Suprapubic skin (tissue), 4 donors: ENCODE measurements at regions not wholly inside any gene's neighbourhood (a gene's known extent, or its start where the extent isn't known, plus 50 kb on each side); places are given as distances from the start of the nearest gene placed in this dataset.

Source experiments
- DNase-seq, 2 donors: peaks; one replicate each; pipeline ENCODE4 v3.0.0-alpha.2; 2019; ENCODE audit warnings: low spot score in 2 of 2
- H3K27ac ChIP-seq: fragments of 200-600 bp; sonication (generic); one replicate; pipeline ENCODE4 v1.5.1; 2019
- H3K27me3 ChIP-seq: fragments of 200-600 bp; sonication (generic); one replicate; pipeline ENCODE4 v1.5.1; 2019
- H3K36me3 ChIP-seq: fragments of 200-600 bp; sonication (generic); one replicate; pipeline ENCODE4 v1.5.1; 2019
- H3K4me1 ChIP-seq: fragments of 200-600 bp; sonication (generic); one replicate; pipeline ENCODE4 v1.5.1; 2019
- H3K4me3 ChIP-seq: fragments of 200-600 bp; sonication (generic); one replicate; pipeline ENCODE4 v1.5.1; 2019; ENCODE audit warnings: mild to moderate bottlenecking
- H3K9me3 ChIP-seq: fragments of 200-600 bp; sonication (generic); one replicate; pipeline ENCODE4 v1.5.1; 2019
- CTCF ChIP-seq, 2 donors: fragments of 200-600 bp in 1 of 2; fragments of 450-650 bp in 1 of 2; sonication (generic) in 1 of 2; IDR thresholded peaks; one replicate each; pipeline ENCODE4 v1.5.1; 2016 to 2019; ENCODE audit warnings: antibody characterized with exemption in 2 of 2, mild to moderate bottlenecking in 1 of 2, moderate library complexity in 1 of 2
- EP300 ChIP-seq: sonication (generic); formaldehyde crosslinking; IDR thresholded peaks from one replicate; pipeline ENCODE4 v1.6.1; 2017; ENCODE audit warnings: antibody characterized with exemption
- POLR2A ChIP-seq, 2 donors: fragments of 450-650 bp; IDR thresholded peaks; one replicate each; pipeline ENCODE4 v1.6.1; 2017; ENCODE audit warnings: antibody characterized with exemption in 2 of 2, mild to moderate bottlenecking in 2 of 2, moderate library complexity in 2 of 2
- POLR2AphosphoS5 ChIP-seq, 3 donors: sonication (generic); formaldehyde crosslinking; IDR thresholded peaks; one replicate each; pipeline ENCODE4 v1.6.1; 2017; ENCODE audit warnings: antibody characterized with exemption in 3 of 3
- WGBS: methylation state at CpG from one replicate; pipeline ENCODE4 v1.1.5; 2018; 5-methylcytosine and 5-hydroxymethylcytosine counted together

DNA sequence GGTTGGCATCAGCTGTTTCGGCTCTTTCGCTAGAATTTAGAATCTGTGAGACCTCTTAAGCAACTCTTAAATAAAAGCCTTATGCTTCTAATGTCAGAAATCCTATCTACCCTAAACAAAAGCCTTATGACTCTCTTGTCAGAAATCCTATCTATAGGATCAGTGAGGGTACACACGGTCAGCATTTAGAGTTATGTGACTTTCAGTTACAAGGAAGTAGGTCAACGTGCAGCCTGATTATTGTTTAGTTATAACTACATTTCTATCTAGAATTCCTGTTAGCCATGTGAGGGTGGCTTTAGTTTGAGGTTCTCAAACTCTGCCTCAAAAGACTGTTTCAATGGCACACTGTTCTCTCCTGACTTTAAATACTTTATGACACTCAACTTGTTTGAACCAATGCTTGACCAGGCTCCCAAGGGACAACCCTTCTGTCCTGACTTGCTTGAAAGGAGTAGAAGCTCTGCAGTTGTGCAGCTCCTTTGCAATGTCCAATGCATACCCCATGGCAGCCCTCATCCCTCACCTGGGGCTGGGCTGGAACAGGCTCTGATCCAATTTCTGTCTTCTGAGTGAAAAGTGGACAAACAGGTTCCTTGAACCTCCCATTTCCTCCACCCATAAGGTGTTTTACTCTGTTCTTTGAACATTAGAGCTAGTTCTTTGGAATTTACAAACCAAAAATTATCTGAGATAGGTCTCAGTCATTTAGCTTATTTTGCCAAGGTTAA, 251.6 kb upstream of the PIK3R1 start:
- Histone ChIP-seq H3K4me1 (peaks cover 24% of the 10 kb centered on the region), H3K27ac (no peak overlapping the region), H3K27me3 (no peaks in the 10 kb centered on the region), H3K9me3 (no peaks in the 10 kb centered on the region), H3K4me3 (no peak overlapping the region), H3K36me3 (no peaks in the 10 kb centered on the region)
- TF ChIP-seq CTCF (IDR thresholded peaks at IDR 0.05) (no peak), EP300 (no peak), POLR2AphosphoS5 (IDR thresholded peaks at IDR 0.05) (no peak), POLR2A (IDR thresholded peaks at IDR 0.05) (no peak)
- DNase-seq: no peak
- WGBS: 92% methylated on average over 4 of the region's 4 CpGs

GRCh38 chr5:67960939-67961338, 254.6 kb upstream of the PIK3R1 start:
- 25% methylated on average over 2 of the region's 2 CpGs for WGBS
- Histone ChIP-seq H3K36me3 (no peaks in the 10 kb centered on the region), H3K27ac (no peak overlapping the region), H3K4me3 (no peak overlapping the region), H3K9me3 (no peaks in the 10 kb centered on the region), H3K27me3 (no peaks in the 10 kb centered on the region), H3K4me1 (peaks cover 22% of the 10 kb centered on the region)
- no peak for TF ChIP-seq EP300
- no peak for TF ChIP-seq CTCF (IDR thresholded peaks at IDR 0.05)
- no peak for TF ChIP-seq POLR2AphosphoS5 (IDR thresholded peaks at IDR 0.05)
- TF ChIP-seq POLR2A (IDR thresholded peaks at IDR 0.05): no peak
- no peak for DNase-seq

GRCh38 chr5:67957374-67957773, 258.2 kb upstream of the PIK3R1 start:
- Histone ChIP-seq H3K9me3 (no peaks in the 10 kb centered on the region), H3K4me3 (no peak overlapping the region), H3K4me1 (peaks cover 8% of the 10 kb centered on the region), H3K27ac (no peak overlapping the region), H3K27me3 (no peaks in the 10 kb centered on the region), H3K36me3 (no peaks in the 10 kb centered on the region)
- 79% methylated on average over 5 of the region's 6 CpGs for WGBS
- DNase-seq: no peak
- TF ChIP-seq EP300: no peak
- no peak for TF ChIP-seq CTCF (IDR thresholded peaks at IDR 0.05)
- TF ChIP-seq POLR2AphosphoS5 (IDR thresholded peaks at IDR 0.05): no peak
- no peak for TF ChIP-seq POLR2A (IDR thresholded peaks at IDR 0.05)

DNA sequence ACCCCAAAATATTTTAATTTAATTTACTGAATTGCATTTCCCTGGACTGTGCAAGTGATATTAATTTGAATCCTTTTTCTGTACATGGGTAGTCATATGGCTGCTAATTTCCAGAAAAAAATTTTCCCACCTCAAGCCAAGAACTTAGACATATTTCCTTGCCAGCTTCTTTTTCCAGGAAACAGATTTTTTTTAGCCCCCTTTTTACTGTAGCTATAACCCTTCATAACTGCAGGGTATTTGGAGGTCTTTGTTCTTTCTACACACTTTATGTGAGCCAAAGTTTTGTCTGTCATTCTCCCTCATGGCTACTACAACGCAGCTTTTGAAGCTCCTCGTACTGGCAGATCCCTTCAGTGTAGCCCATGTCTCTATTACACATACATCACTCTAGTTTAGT, 261.2 kb upstream of the PIK3R1 start:
- no peak overlapping the region for H3K27ac ChIP-seq
- 71% methylated on average over 2 of the region's 2 CpGs for WGBS
- H3K27me3 ChIP-seq: no peaks in the 10 kb centered on the region

GRCh38 chr5:67942421-67942820, 273.1 kb upstream of the PIK3R1 start:
- Histone ChIP-seq H3K4me3 (no peak overlapping the region), H3K9me3 (no peaks in the 10 kb centered on the region), H3K27ac (no peak overlapping the region), H3K36me3 (no peaks in the 10 kb centered on the region), H3K4me1 (no peaks in the 10 kb centered on the region), H3K27me3 (no peaks in the 10 kb centered on the region)
- TF ChIP-seq POLR2A (IDR thresholded peaks at IDR 0.05): no peak
- TF ChIP-seq POLR2AphosphoS5 (IDR thresholded peaks at IDR 0.05): no peak
- no peak for TF ChIP-seq EP300
- no peak for TF ChIP-seq CTCF (IDR thresholded peaks at IDR 0.05)
- no peak for DNase-seq
- 47% methylated on average over 7 of the region's 7 CpGs for WGBS

More for the DNA sequence above, 261.2 kb upstream of the PIK3R1 start:
- H3K4me1 ChIP-seq: no peaks in the 10 kb centered on the region
- no peaks in the 10 kb centered on the region for H3K36me3 ChIP-seq
- TF ChIP-seq EP300: no peak
- no peak for TF ChIP-seq CTCF (IDR thresholded peaks at IDR 0.05)
- no peak for TF ChIP-seq POLR2A (IDR thresholded peaks at IDR 0.05)
- no peak for TF ChIP-seq POLR2AphosphoS5 (IDR thresholded peaks at IDR 0.05)
- no peak overlapping the region for H3K4me3 ChIP-seq
- DNase-seq: no peak
- no peaks in the 10 kb centered on the region for H3K9me3 ChIP-seq
